ENCODE measurements at regions not wholly inside any gene's neighbourhood (a gene's known extent, or its start where the extent isn't known, plus 50 kb on each side); places are given as distances from the start of the nearest gene placed in this dataset.
"Not testable (repeated sequence)": the region's sequence is repeated elsewhere in the genome, so short reads cannot be mapped to it uniquely, and the experiment has no call there.

DNA sequence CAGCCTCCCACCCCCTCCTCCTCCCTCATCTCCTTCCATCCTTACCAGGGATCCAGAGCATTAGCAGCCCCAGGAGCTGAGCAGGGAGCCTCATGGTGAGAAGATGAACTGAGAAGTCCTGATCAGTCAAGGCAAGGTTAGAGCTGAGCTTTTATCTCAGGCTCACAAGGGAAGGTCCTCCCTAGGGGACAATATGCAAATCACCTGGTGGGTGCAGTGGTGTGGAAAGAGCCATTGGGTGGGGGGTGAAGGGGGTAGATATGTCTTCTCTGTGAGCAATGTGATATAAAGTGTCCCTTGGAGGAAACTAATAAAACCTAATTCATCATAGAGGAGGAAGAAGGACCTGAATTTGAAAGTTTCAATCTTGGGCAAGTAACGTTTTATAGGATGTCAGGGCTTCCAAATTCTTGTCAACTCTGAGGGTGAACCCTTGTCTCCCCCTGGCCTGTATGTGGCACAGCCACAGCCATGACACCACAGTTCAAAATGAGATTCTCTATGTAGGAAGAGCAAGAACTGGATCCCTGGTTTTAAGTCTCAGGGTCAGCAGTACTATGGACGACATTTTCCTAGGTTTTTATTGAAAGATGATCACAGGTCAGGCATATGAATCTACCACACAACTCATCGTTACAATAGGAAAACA is 543.5 kb downstream of the RPIA start:
- H3K9me3 ChIP-seq (ENCODE audit: control insufficient read depth in 2 of 2, insufficient read depth in 1 of 2, low read depth in 1 of 2, low read length in 1 of 2); H3K4me1 ChIP-seq (ENCODE audit: control insufficient read depth in 2 of 2, insufficient read depth in 2 of 2, low read length in 1 of 2); H3K36me3 ChIP-seq (ENCODE audit: control insufficient read depth in 2 of 2, insufficient read depth in 2 of 2, low read length in 1 of 2); H3K4me3 ChIP-seq (ENCODE audit: low read depth in 1 of 2, low read length in 2 of 2); H3K27me3 ChIP-seq (ENCODE audit: control insufficient read depth in 1 of 2, insufficient read depth in 2 of 2, low read length in 2 of 2); H3K27ac ChIP-seq (ENCODE audit: low read depth in 2 of 2, low read length in 1 of 2): not testable (repeated sequence)
- 38 to 44% methylated on average over 1 of the region's 3 CpGs for WGBS, 2 donors

DNA sequence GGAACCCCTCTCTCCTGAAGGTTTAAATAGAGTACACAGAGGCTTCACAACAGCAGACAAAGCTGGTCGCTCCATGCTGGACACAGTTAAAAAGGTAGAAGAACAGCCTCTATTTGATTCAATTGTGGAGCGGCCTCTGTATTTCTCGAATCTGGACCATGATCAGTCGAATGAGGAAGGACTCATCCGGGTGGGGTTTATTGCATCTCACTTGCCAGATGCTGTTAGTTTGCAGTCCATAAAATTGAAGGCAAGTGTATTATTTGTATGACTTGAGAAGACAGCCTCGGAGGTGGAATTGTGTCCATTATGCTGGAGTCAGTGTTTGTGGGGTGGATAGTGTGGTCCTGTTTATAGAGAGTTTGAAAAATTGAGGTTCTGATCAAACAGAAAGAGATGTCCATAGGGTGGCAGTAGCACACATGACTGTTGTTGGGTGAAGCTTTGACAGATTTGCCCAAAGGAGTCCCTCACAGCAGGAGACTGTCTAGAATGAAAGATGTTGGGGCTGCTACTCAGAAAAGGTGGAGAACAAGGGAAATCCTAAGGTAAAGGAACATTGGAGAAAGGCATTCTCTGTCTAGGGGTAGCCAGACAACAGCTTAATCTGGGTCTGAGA is 545.5 kb downstream of the RPIA start:
- H3K27me3 ChIP-seq (ENCODE audit: control insufficient read depth in 1 of 2, insufficient read depth in 2 of 2, low read length in 2 of 2): not testable (repeated sequence)

DNA sequence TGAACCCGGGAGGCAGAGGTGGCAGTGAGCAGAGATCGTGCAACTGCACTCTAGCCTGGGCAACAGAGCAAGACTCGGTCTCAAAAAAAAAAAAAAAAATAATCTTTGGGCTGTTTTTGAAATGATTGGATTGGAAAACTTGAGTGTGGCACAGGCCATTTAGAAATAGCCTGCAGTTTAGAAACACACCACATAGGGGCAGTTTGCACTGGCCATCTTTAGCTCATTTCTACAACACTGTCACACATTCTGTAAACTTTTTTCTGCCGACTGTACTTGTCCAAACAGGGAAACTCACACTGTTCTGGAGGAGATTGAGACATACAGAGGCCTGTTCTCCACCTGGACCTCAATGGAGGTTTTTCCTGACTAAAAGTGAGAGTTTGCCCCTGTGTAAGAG is 546.3 kb downstream of the RPIA start:
- 100% methylated on average over 2 of the region's 4 CpGs; no CpG with 5 or more reads in 1 of the 2 donors for WGBS, 2 donors
- not testable (repeated sequence) for H3K9me3 ChIP-seq (ENCODE audit: control insufficient read depth in 2 of 2, insufficient read depth in 1 of 2, low read depth in 1 of 2, low read length in 1 of 2); H3K27me3 ChIP-seq (ENCODE audit: control insufficient read depth in 1 of 2, insufficient read depth in 2 of 2, low read length in 2 of 2); H3K36me3 ChIP-seq (ENCODE audit: control insufficient read depth in 2 of 2, insufficient read depth in 2 of 2, low read length in 1 of 2); H3K27ac ChIP-seq (ENCODE audit: low read depth in 2 of 2, low read length in 1 of 2); H3K4me3 ChIP-seq (ENCODE audit: low read depth in 1 of 2, low read length in 2 of 2); H3K4me1 ChIP-seq (ENCODE audit: control insufficient read depth in 2 of 2, insufficient read depth in 2 of 2, low read length in 1 of 2)

More for the DNA sequence above, 545.5 kb downstream of the RPIA start:
- H3K4me3 ChIP-seq (ENCODE audit: low read depth in 1 of 2, low read length in 2 of 2); H3K4me1 ChIP-seq (ENCODE audit: control insufficient read depth in 2 of 2, insufficient read depth in 2 of 2, low read length in 1 of 2); H3K36me3 ChIP-seq (ENCODE audit: control insufficient read depth in 2 of 2, insufficient read depth in 2 of 2, low read length in 1 of 2); H3K9me3 ChIP-seq (ENCODE audit: control insufficient read depth in 2 of 2, insufficient read depth in 1 of 2, low read depth in 1 of 2, low read length in 1 of 2); H3K27ac ChIP-seq (ENCODE audit: low read depth in 2 of 2, low read length in 1 of 2): not testable (repeated sequence)
- no CpG with 5 or more reads among the region's 6 CpGs for WGBS, 2 donors

DNA sequence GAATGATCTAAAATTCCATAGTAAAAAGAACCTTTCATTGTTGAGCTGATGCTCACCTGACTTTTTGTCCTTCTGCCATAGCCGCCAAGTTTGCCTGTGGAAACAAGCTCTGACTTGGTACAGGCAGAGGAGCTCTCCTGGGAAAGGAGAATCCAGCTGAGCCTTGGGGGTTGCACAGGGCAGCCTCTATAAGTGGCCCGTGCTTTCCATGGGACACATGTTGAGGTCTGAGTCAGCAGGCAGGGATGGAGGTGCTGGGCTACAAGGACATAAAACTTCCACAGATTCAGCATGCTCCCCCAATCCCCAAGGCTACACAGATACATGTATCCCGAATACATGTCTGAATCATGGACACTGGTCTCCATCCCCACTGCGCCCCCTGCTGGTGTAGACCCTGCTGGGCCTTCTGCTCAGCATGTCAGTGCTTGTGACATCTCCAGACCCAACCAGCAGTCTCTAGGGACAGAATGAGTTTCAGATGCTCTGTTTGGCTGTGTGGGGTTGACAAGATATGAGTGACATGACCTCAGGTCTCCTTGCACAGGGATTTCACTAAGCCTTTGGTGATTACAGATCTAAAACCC is 551.7 kb downstream of the RPIA start:
- H3K36me3 ChIP-seq (ENCODE audit: control insufficient read depth in 2 of 2, insufficient read depth in 2 of 2, low read length in 1 of 2); H3K4me1 ChIP-seq (ENCODE audit: control insufficient read depth in 2 of 2, insufficient read depth in 2 of 2, low read length in 1 of 2); H3K9me3 ChIP-seq (ENCODE audit: control insufficient read depth in 2 of 2, insufficient read depth in 1 of 2, low read depth in 1 of 2, low read length in 1 of 2); H3K27me3 ChIP-seq (ENCODE audit: control insufficient read depth in 1 of 2, insufficient read depth in 2 of 2, low read length in 2 of 2); H3K27ac ChIP-seq (ENCODE audit: low read depth in 2 of 2, low read length in 1 of 2); H3K4me3 ChIP-seq (ENCODE audit: low read depth in 1 of 2, low read length in 2 of 2): not testable (repeated sequence)
- 34 to 42% methylated on average over 4 of the region's 4 CpGs for WGBS, 2 donors

DNA sequence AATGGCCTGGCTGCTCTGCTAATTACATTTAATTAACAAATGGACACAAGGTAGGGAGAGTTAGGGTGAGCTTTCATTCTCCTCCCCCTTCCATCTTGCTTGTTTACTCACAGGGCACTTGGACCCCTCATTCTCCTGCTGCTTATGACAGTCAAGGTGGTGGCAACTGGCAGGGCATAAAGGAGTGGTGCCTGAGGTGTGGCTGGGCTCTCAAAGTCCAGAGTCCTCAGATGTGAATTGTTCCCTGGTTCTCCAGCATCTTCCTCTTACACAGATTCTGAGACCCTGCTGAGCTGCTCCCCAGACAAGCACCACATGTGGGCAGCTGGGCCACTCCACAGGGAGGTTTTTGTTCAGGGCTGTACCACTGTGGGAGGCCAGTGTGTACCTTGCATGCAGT is 552.9 kb downstream of the RPIA start:
- H3K36me3 ChIP-seq (ENCODE audit: control insufficient read depth in 2 of 2, insufficient read depth in 2 of 2, low read length in 1 of 2); H3K9me3 ChIP-seq (ENCODE audit: control insufficient read depth in 2 of 2, insufficient read depth in 1 of 2, low read depth in 1 of 2, low read length in 1 of 2); H3K4me1 ChIP-seq (ENCODE audit: control insufficient read depth in 2 of 2, insufficient read depth in 2 of 2, low read length in 1 of 2); H3K27me3 ChIP-seq (ENCODE audit: control insufficient read depth in 1 of 2, insufficient read depth in 2 of 2, low read length in 2 of 2); H3K27ac ChIP-seq (ENCODE audit: low read depth in 2 of 2, low read length in 1 of 2); H3K4me3 ChIP-seq (ENCODE audit: low read depth in 1 of 2, low read length in 2 of 2): not testable (repeated sequence)

DNA sequence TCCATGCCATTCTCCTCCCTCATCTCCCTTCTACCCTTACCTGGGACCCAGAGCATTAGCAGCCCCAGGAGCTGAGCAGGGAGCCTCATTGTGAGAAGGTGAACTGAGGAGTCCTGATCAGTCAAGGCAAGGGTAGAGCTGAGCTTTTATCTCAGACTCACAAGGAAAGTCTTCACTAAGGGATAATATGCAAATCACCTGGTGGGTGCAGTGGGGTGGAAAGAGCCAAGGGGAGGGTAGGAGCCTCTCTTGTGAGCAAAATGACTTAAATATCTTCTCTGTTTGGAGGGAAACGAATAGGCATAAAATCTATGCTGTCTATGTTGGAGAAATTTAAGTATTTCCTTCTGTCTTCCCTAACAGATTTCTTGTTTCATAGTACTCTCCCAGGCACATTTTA is 554.0 kb downstream of the RPIA start:
- not testable (repeated sequence) for H3K9me3 ChIP-seq (ENCODE audit: control insufficient read depth in 2 of 2, insufficient read depth in 1 of 2, low read depth in 1 of 2, low read length in 1 of 2); H3K27ac ChIP-seq (ENCODE audit: low read depth in 2 of 2, low read length in 1 of 2); H3K4me1 ChIP-seq (ENCODE audit: control insufficient read depth in 2 of 2, insufficient read depth in 2 of 2, low read length in 1 of 2); H3K36me3 ChIP-seq (ENCODE audit: control insufficient read depth in 2 of 2, insufficient read depth in 2 of 2, low read length in 1 of 2); H3K4me3 ChIP-seq (ENCODE audit: low read depth in 1 of 2, low read length in 2 of 2); H3K27me3 ChIP-seq (ENCODE audit: control insufficient read depth in 1 of 2, insufficient read depth in 2 of 2, low read length in 2 of 2)
- WGBS, 2 donors: 54 to 68% methylated on average over 1 of the region's 1 CpG

DNA sequence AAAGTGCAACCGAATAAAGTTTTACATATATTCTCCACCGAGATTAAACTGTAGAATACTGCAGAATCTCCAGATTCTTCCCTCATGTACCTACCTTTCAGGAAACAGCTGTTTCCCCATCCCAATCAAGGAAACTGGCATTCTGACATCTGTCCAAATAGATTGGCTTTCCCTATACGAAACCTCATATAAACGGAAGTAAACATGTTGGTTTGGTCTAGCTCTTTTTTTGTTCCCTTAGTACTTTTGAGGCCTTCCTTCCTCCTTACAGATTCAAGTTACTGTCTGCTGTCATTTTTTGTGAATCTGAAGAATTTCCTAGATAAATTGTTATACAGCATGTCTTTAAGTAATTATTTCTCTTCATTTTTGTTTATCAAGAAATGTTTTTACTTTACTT is 554.6 kb downstream of the RPIA start:
- H3K36me3 ChIP-seq (ENCODE audit: control insufficient read depth in 2 of 2, insufficient read depth in 2 of 2, low read length in 1 of 2); H3K4me1 ChIP-seq (ENCODE audit: control insufficient read depth in 2 of 2, insufficient read depth in 2 of 2, low read length in 1 of 2); H3K27me3 ChIP-seq (ENCODE audit: control insufficient read depth in 1 of 2, insufficient read depth in 2 of 2, low read length in 2 of 2); H3K4me3 ChIP-seq (ENCODE audit: low read depth in 1 of 2, low read length in 2 of 2); H3K9me3 ChIP-seq (ENCODE audit: control insufficient read depth in 2 of 2, insufficient read depth in 1 of 2, low read depth in 1 of 2, low read length in 1 of 2); H3K27ac ChIP-seq (ENCODE audit: low read depth in 2 of 2, low read length in 1 of 2): not testable (repeated sequence)
- 45 to 48% methylated on average over 3 of the region's 4 CpGs for WGBS, 2 donors

DNA sequence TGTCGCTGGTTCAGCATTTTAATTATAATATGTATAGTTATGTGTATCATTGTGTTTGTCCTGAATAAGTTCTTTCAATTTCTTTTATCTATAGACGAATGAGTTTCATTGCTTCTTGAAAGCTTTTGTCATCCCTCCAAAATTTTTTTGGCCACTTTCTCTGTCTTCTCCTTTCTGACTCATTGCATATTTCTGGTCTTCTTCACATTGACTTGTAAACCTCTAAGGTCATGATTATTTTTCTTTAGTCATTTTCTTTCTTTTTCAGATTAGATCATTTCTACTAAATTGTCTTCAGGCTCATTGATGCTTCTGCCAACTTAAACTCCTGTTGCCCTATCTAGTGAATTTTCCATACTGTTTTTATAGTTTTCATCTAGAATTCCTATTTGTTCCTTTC is 555.1 kb downstream of the RPIA start:
- not testable (repeated sequence) for H3K27ac ChIP-seq (ENCODE audit: low read depth in 2 of 2, low read length in 1 of 2); H3K27me3 ChIP-seq (ENCODE audit: control insufficient read depth in 1 of 2, insufficient read depth in 2 of 2, low read length in 2 of 2); H3K9me3 ChIP-seq (ENCODE audit: control insufficient read depth in 2 of 2, insufficient read depth in 1 of 2, low read depth in 1 of 2, low read length in 1 of 2); H3K4me1 ChIP-seq (ENCODE audit: control insufficient read depth in 2 of 2, insufficient read depth in 2 of 2, low read length in 1 of 2); H3K36me3 ChIP-seq (ENCODE audit: control insufficient read depth in 2 of 2, insufficient read depth in 2 of 2, low read length in 1 of 2); H3K4me3 ChIP-seq (ENCODE audit: low read depth in 1 of 2, low read length in 2 of 2)
- 37 to 53% methylated on average over 2 of the region's 2 CpGs for WGBS, 2 donors

DNA sequence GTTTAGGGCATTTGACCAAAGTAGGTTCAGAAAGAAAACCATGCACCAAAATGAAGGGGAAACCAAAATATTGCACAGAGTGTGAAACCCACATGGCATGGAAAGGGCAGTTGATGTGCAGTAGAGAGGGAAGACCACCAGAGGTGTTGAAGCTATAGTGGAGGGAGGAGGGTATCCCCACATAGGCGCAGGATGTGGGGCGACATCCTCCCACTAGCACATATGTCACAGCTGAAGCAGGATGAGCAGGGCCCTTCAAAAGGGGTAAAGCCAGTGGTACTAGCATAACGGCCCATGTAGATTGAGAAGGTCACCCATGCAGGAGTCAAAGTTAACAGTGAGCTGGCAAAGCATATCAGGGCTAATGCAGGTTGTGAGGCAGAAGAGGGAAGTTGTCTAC is 563.5 kb downstream of the RPIA start:
- H3K27me3 ChIP-seq (ENCODE audit: control insufficient read depth in 1 of 2, insufficient read depth in 2 of 2, low read length in 2 of 2); H3K4me1 ChIP-seq (ENCODE audit: control insufficient read depth in 2 of 2, insufficient read depth in 2 of 2, low read length in 1 of 2); H3K36me3 ChIP-seq (ENCODE audit: control insufficient read depth in 2 of 2, insufficient read depth in 2 of 2, low read length in 1 of 2); H3K27ac ChIP-seq (ENCODE audit: low read depth in 2 of 2, low read length in 1 of 2); H3K4me3 ChIP-seq (ENCODE audit: low read depth in 1 of 2, low read length in 2 of 2); H3K9me3 ChIP-seq (ENCODE audit: control insufficient read depth in 2 of 2, insufficient read depth in 1 of 2, low read depth in 1 of 2, low read length in 1 of 2): not testable (repeated sequence)
- 82 to 87% methylated on average over 3 of the region's 3 CpGs for WGBS, 2 donors

DNA sequence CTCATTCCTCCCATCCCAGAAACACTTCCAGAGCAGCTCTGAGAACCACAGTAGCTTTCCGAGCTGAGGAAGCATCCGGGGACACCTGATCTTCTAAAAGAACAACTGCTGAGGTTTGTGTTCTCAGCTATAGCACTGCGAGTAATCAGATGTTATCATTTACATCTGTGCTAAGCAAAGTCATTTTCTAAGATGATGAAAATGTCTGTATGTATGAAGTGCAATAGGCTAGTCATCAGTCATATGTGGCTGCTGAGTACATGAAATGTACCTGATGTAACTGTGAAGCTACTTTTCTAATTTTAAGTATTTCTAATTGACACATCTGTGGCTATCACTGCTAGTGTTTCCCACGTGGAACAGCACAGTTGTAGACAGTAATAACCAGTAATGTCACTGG is 582.0 kb downstream of the RPIA start:
- not testable (repeated sequence) for H3K4me1 ChIP-seq (ENCODE audit: control insufficient read depth in 2 of 2, insufficient read depth in 2 of 2, low read length in 1 of 2); H3K9me3 ChIP-seq (ENCODE audit: control insufficient read depth in 2 of 2, insufficient read depth in 1 of 2, low read depth in 1 of 2, low read length in 1 of 2); H3K4me3 ChIP-seq (ENCODE audit: low read depth in 1 of 2, low read length in 2 of 2); H3K27ac ChIP-seq (ENCODE audit: low read depth in 2 of 2, low read length in 1 of 2); H3K36me3 ChIP-seq (ENCODE audit: control insufficient read depth in 2 of 2, insufficient read depth in 2 of 2, low read length in 1 of 2); H3K27me3 ChIP-seq (ENCODE audit: control insufficient read depth in 1 of 2, insufficient read depth in 2 of 2, low read length in 2 of 2)
- WGBS, 2 donors: 70 to 71% methylated on average over 1 to 3 of the region's 4 CpGs
